K562 (cell line): ENCODE measurements at regions not wholly inside any gene's neighbourhood (a gene's known extent, or its start where the extent isn't known, plus 50 kb on each side); places are given as distances from the start of the nearest gene placed in this dataset.
A peak's percentile ranks its signal among the peaks of the same experiment; 100 is the strongest.

Experiments used
- BRCA1 ChIP-seq, 2 experiments: fragments of 450-650 bp in 1 of 2; sonication (generic) in 1 of 2; formaldehyde crosslinking in 1 of 2; IDR thresholded peaks; 2 replicates each; pipeline versions ENCODE4 v1.5.0 to v1.6.1; 2017 to 2020; ENCODE audit warnings: mild to moderate bottlenecking in 1 of 2, missing genetic modification reagents in 1 of 2
- BRF1 ChIP-seq: IDR thresholded peaks from 3 replicates; pipeline ENCODE4 v1.6.1; 2011; ENCODE audit warnings: borderline replicate concordance, mild to moderate bottlenecking; ENCODE audit not compliant: insufficient read length; ENCODE audit errors: extremely low read depth
- DMBX1 ChIP-seq: fragments of 250-450 bp; sonication (Bioruptor Pico); IDR thresholded peaks from 2 replicates; pipeline ENCODE4 v1.8.0; 2022; ENCODE audit warnings: inconsistent platforms, mild to moderate bottlenecking, moderate library complexity, borderline replicate concordance
- FOXK2 ChIP-seq, 2 experiments: fragments of 450-650 bp; IDR thresholded peaks in 1 of 2; conservative IDR thresholded peaks in 1 of 2; 2 replicates each; pipeline ENCODE4 v1.6.1; 2016; ENCODE audit warnings: low read depth in 2 of 2, mild to moderate bottlenecking in 1 of 2
- FOXP1 ChIP-seq: sonication (generic); formaldehyde crosslinking; IDR thresholded peaks from 2 replicates; pipeline ENCODE4 v1.8.0; 2022; ENCODE audit warnings: mild to moderate bottlenecking, missing genetic modification reagents
- HNRNPL ChIP-seq: fragments of 200-400 bp; formaldehyde crosslinking; IDR thresholded peaks from 2 replicates; pipeline ENCODE4 v1.6.1; 2017; ENCODE audit warnings: low read depth, mild to moderate bottlenecking, low read length
- NFE2L1 ChIP-seq: fragments of 450-650 bp; IDR thresholded peaks from 2 replicates; pipeline ENCODE4 v1.6.1; 2016; ENCODE audit warnings: missing genetic modification characterization, low read depth, mild to moderate bottlenecking, missing compliant biosample characterization, moderate library complexity, borderline replicate concordance
- PHB2 ChIP-seq: fragments of 450-650 bp; IDR thresholded peaks from 2 replicates; pipeline ENCODE4 v1.6.1; 2017; ENCODE audit warnings: low read depth
- PURB ChIP-seq: sonication (generic); formaldehyde crosslinking; IDR thresholded peaks from 2 replicates; pipeline ENCODE4 v1.9.0; 2021; ENCODE audit warnings: low read depth, mild to moderate bottlenecking, missing genetic modification reagents
- SIRT6 ChIP-seq: IDR thresholded peaks from one replicate; pipeline ENCODE4 v1.6.1; 2012; ENCODE audit warnings: low read depth, mild to moderate bottlenecking, control low read depth, inconsistent platforms, low read length, moderate library complexity
- STAT5A ChIP-seq: IDR thresholded peaks from 2 replicates; pipeline ENCODE4 v1.6.1; 2012; ENCODE audit warnings: low read length, inconsistent platforms, borderline replicate concordance
- ZNF445 ChIP-seq: fragments of 250-450 bp; sonication (Bioruptor Pico); IDR thresholded peaks from 2 replicates; pipeline ENCODE4 v1.4.0; 2020; ENCODE audit warnings: low read depth, mild to moderate bottlenecking, moderate library complexity
- ZNF780A ChIP-seq: fragments of 250-450 bp; sonication (Bioruptor Pico); IDR thresholded peaks from 2 replicates; pipeline ENCODE4 v1.5.0; 2021; ENCODE audit warnings: mild to moderate bottlenecking
- ZNF79 ChIP-seq: fragments of 250-450 bp; sonication (Bioruptor Pico); IDR thresholded peaks from 2 replicates; pipeline ENCODE4 v1.4.0; 2020; ENCODE audit warnings: low read depth, mild to moderate bottlenecking, moderate library complexity
- TF ChIP-seq, protein P1 (sequence below): sonication (generic); formaldehyde crosslinking; IDR thresholded peaks from 2 replicates; pipeline ENCODE4 v1.8.0; 2022; ENCODE audit warnings: mild to moderate bottlenecking, low read depth, missing genetic modification reagents
- TF ChIP-seq, protein P2 (sequence below): sonication (generic); formaldehyde crosslinking; IDR thresholded peaks from 2 replicates; pipeline ENCODE4 v1.8.1; 2023; ENCODE audit warnings: mild to moderate bottlenecking, missing genetic modification reagents
- TF ChIP-seq, protein P3 (sequence below): sonication (generic); IDR thresholded peaks from 2 replicates; pipeline ENCODE4 v1.6.1; 2016
- TF ChIP-seq, protein P4 (sequence below): fragments of 450-650 bp; IDR thresholded peaks from 2 replicates; pipeline ENCODE4 v1.6.1; 2016
- TF ChIP-seq, protein P5 (sequence below): fragments of 450-650 bp; IDR thresholded peaks from 2 replicates; pipeline ENCODE4 v1.6.1; 2017; ENCODE audit warnings: mild to moderate bottlenecking, moderate library complexity
- TF ChIP-seq, protein P6 (sequence below): fragments of 450-650 bp; IDR thresholded peaks from 2 replicates; pipeline ENCODE4 v1.6.1; 2016; ENCODE audit warnings: low read depth, mild to moderate bottlenecking, moderate library complexity

DNA sequence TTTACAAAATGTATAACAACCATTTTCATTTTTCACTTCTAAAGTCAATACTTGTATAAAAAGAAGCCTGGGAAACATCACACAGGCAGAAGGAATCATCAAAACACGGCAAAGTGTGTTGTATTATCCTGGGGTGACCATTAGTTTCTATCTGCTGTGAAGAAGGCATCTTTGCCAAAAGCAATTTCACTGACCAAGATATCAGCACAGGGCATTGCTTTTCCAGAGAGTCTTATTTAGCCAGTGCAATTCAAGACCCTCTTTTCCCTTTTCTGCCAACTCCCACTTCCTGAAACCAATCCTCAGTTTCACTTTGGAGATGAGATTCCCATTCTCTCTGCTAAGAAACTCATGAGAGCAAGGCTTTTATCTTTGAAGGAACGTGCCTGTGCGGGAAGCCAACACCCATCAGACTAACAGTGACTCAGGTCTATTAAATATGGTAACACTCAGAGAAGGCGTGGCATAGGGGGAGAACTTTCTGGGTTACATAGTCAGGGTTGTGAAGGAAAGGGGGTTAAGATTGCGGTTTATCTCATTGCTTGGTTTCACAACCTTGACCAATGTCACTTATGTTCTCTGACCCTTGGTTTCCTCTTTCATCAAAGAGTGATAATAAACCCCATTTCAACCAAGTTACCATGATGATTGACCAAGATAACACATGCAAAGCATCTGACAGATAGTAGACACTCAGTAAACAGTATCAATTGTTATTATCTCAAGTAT, 666.9 kb upstream of the KLF4 start (continued):
- TF ChIP-seq, protein P1, sequence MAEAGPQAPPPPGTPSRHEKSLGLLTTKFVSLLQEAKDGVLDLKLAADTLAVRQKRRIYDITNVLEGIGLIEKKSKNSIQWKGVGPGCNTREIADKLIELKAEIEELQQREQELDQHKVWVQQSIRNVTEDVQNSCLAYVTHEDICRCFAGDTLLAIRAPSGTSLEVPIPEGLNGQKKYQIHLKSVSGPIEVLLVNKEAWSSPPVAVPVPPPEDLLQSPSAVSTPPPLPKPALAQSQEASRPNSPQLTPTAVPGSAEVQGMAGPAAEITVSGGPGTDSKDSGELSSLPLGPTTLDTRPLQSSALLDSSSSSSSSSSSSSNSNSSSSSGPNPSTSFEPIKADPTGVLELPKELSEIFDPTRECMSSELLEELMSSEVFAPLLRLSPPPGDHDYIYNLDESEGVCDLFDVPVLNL (CRISPR knock-in tag) = no peak
- no peak for TF ChIP-seq FOXK2 (conservative IDR thresholded peaks at IDR 0.05 in 1 of 2, IDR thresholded peaks at IDR 0.05 in 1 of 2; ENCODE audit: low read depth in 2 of 2)
- no peak for TF ChIP-seq PHB2
- no peak for TF ChIP-seq SIRT6
- TF ChIP-seq BRCA1 (IDR thresholded peaks at IDR 0.05) = no peak
- TF ChIP-seq BRCA1 (CRISPR knock-in tag; IDR thresholded peaks at IDR 0.05) = no peak
- TF ChIP-seq ZNF79 = no peak
- TF ChIP-seq, protein P2, sequence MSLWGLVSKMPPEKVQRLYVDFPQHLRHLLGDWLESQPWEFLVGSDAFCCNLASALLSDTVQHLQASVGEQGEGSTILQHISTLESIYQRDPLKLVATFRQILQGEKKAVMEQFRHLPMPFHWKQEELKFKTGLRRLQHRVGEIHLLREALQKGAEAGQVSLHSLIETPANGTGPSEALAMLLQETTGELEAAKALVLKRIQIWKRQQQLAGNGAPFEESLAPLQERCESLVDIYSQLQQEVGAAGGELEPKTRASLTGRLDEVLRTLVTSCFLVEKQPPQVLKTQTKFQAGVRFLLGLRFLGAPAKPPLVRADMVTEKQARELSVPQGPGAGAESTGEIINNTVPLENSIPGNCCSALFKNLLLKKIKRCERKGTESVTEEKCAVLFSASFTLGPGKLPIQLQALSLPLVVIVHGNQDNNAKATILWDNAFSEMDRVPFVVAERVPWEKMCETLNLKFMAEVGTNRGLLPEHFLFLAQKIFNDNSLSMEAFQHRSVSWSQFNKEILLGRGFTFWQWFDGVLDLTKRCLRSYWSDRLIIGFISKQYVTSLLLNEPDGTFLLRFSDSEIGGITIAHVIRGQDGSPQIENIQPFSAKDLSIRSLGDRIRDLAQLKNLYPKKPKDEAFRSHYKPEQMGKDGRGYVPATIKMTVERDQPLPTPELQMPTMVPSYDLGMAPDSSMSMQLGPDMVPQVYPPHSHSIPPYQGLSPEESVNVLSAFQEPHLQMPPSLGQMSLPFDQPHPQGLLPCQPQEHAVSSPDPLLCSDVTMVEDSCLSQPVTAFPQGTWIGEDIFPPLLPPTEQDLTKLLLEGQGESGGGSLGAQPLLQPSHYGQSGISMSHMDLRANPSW = no peak
- peak; percentile 54; the same call in 1 of the 2 replicates for TF ChIP-seq STAT5A
- no peak for TF ChIP-seq HNRNPL
- no peak for TF ChIP-seq ZNF445 (CRISPR knock-in tag)
- no peak for TF ChIP-seq DMBX1 (CRISPR knock-in tag)
- no peak for TF ChIP-seq NFE2L1
- no peak for TF ChIP-seq BRF1
- TF ChIP-seq, protein P3, sequence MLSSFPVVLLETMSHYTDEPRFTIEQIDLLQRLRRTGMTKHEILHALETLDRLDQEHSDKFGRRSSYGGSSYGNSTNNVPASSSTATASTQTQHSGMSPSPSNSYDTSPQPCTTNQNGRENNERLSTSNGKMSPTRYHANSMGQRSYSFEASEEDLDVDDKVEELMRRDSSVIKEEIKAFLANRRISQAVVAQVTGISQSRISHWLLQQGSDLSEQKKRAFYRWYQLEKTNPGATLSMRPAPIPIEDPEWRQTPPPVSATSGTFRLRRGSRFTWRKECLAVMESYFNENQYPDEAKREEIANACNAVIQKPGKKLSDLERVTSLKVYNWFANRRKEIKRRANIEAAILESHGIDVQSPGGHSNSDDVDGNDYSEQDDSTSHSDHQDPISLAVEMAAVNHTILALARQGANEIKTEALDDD = peak; percentile 93
- no peak for TF ChIP-seq ZNF780A (CRISPR knock-in tag)
- no peak for TF ChIP-seq PURB
- no peak for TF ChIP-seq FOXP1
- TF ChIP-seq, protein P4, sequence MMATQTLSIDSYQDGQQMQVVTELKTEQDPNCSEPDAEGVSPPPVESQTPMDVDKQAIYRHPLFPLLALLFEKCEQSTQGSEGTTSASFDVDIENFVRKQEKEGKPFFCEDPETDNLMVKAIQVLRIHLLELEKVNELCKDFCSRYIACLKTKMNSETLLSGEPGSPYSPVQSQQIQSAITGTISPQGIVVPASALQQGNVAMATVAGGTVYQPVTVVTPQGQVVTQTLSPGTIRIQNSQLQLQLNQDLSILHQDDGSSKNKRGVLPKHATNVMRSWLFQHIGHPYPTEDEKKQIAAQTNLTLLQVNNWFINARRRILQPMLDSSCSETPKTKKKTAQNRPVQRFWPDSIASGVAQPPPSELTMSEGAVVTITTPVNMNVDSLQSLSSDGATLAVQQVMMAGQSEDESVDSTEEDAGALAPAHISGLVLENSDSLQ = peak; percentile 18; the same call in 1 of the 2 replicates
- TF ChIP-seq, protein P5, sequence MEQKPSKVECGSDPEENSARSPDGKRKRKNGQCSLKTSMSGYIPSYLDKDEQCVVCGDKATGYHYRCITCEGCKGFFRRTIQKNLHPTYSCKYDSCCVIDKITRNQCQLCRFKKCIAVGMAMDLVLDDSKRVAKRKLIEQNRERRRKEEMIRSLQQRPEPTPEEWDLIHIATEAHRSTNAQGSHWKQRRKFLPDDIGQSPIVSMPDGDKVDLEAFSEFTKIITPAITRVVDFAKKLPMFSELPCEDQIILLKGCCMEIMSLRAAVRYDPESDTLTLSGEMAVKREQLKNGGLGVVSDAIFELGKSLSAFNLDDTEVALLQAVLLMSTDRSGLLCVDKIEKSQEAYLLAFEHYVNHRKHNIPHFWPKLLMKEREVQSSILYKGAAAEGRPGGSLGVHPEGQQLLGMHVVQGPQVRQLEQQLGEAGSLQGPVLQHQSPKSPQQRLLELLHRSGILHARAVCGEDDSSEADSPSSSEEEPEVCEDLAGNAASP = no peak
- TF ChIP-seq, protein P6, sequence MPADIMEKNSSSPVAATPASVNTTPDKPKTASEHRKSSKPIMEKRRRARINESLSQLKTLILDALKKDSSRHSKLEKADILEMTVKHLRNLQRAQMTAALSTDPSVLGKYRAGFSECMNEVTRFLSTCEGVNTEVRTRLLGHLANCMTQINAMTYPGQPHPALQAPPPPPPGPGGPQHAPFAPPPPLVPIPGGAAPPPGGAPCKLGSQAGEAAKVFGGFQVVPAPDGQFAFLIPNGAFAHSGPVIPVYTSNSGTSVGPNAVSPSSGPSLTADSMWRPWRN = peak; percentile 87
